Choroid plexus epithelial cell (primary cell): ENCODE measurements at regions not wholly inside any gene's neighbourhood (a gene's known extent, or its start where the extent isn't known, plus 50 kb on each side); places are given as distances from the start of the nearest gene placed in this dataset.
A peak's percentile ranks its signal among the peaks of the same experiment; 100 is the strongest.
"Not testable (repeated sequence)": the region's sequence is repeated elsewhere in the genome, so short reads cannot be mapped to it uniquely, and the experiment has no call there.

Experiments used
- DNase-seq: peaks from one replicate; pipeline ENCODE4 v3.0.0-alpha.2; 2010; ENCODE audit warnings: low read depth
- H3K4me3 ChIP-seq: 2 replicates; pipeline ENCODE4 v1.5.1; 2011; ENCODE audit warnings: low read depth, mild to moderate bottlenecking, control low read depth, low read length, moderate library complexity
- TF ChIP-seq, protein P1 (sequence below): conservative IDR thresholded peaks from 2 replicates; pipeline ENCODE4 v1.5.1; 2011; ENCODE audit warnings: low read depth, mild to moderate bottlenecking, control low read depth, inconsistent platforms, low read length, moderate library complexity

DNA sequence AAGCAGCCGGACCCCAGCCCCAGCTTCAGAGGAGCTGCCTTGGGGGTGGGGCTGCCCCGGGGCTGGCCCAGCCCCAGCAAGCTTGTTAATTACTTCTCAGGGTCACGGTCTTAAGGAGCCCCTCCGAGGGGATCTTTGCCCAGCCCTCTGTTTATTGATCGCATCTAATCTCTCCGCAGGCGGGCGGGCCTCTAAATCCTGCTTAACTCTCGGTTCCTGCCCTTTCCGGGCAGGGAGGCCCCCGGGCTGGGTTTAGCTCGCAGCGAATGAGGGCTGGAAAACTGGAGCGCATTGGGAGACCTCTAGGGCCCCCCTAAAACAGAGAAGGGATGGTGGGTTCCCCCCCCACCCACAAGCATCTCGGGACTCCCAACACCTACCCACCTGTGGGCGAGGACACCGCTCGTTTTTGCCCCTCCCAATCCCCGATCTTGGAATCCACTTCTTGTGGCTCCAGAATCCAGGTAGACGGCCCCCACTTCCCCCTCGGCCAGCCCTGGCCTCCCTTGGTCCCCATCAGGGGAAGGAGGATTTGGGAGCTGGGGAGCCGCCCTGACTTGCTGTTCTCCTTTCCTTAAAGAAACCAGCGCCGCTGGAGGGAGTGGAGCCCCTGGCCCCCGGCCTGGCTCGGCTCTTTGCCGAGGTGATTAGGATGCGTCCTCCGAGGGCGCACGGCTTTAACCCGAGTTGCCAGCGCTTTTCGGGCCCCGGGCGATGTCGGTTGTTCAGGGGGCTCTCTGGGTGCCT is 59.5 kb upstream of the ADGRL1 start:
- DNase-seq, result no peak
- TF ChIP-seq, protein P1, sequence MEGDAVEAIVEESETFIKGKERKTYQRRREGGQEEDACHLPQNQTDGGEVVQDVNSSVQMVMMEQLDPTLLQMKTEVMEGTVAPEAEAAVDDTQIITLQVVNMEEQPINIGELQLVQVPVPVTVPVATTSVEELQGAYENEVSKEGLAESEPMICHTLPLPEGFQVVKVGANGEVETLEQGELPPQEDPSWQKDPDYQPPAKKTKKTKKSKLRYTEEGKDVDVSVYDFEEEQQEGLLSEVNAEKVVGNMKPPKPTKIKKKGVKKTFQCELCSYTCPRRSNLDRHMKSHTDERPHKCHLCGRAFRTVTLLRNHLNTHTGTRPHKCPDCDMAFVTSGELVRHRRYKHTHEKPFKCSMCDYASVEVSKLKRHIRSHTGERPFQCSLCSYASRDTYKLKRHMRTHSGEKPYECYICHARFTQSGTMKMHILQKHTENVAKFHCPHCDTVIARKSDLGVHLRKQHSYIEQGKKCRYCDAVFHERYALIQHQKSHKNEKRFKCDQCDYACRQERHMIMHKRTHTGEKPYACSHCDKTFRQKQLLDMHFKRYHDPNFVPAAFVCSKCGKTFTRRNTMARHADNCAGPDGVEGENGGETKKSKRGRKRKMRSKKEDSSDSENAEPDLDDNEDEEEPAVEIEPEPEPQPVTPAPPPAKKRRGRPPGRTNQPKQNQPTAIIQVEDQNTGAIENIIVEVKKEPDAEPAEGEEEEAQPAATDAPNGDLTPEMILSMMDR, result no peak
- H3K4me3 ChIP-seq, result no peak overlapping the region

DNA sequence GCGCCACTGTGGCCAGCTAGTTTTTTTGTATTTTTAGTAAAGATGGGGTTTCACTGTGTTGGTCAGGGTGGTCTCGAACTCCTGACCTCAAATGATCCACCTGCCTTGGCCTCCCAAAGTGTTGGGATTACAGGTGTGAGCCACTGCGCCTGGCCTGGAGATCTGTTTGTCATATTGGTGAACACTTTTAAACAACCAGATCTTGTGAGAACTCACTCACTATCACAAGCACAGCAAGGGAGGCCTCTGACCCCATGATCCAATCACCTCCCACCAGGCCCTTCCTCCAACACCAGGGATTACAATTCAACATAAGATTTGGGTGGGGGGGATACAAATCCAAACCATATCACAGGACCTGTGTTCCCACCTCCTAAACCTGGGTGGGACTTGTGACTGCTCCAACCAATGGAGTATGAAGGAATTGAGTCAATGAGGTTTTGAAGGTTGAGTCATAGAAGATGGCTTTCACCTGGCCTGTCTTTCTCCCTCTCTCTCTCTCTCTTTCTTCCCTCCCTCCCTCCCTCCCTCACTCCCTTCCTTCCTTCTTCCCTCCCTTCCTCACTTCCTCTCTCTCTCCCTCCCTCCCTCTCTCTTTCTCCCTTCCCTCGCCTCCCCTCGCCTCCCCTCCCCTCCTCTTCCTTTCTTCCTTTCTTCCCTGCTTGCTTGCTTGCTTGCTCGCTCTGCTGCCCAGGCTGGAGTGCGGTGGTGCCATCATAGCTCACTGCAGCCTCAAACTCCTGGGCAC is 50.1 kb upstream of the ADGRL1 start:
- not testable (repeated sequence) for H3K4me3 ChIP-seq
- DNase-seq, result peak; percentile 29
